Endothelial cell of umbilical vein (primary cell): ENCODE measurements at regions not wholly inside any gene's neighbourhood (a gene's known extent, or its start where the extent isn't known, plus 50 kb on each side); places are given as distances from the start of the nearest gene placed in this dataset.

Experiments used
- CTCF ChIP-seq, 2 donors: IDR thresholded peaks; 1 replicate in 1 of 2; 2 replicates in 1 of 2; pipeline ENCODE4 v1.5.1; 2011; ENCODE audit warnings: low read length in 2 of 2, mild to moderate bottlenecking in 2 of 2, moderate library complexity in 2 of 2, control low read depth in 1 of 2, inconsistent platforms in 1 of 2, low read depth in 1 of 2; ENCODE audit not compliant: insufficient read depth in 1 of 2; ENCODE audit errors: extremely low read depth in 1 of 2
- EZH2 ChIP-seq: IDR thresholded peaks from 2 replicates; pipeline ENCODE4 v1.6.1; 2012; ENCODE audit warnings: borderline replicate concordance, low read depth, mild to moderate bottlenecking, moderate library complexity, low read length, inconsistent platforms; ENCODE audit not compliant: severe bottlenecking
- GATA2 ChIP-seq: IDR thresholded peaks from 2 replicates; pipeline ENCODE4 v1.7.0; 2011; ENCODE audit warnings: low read depth, mild to moderate bottlenecking, moderate library complexity, mixed read lengths, low read length; ENCODE audit not compliant: insufficient read length, insufficient read depth
- POLR2A ChIP-seq: IDR thresholded peaks from 2 replicates; pipeline ENCODE4 v1.6.1; 2012; ENCODE audit warnings: low read depth, mild to moderate bottlenecking, control low read depth, low read length

DNA sequence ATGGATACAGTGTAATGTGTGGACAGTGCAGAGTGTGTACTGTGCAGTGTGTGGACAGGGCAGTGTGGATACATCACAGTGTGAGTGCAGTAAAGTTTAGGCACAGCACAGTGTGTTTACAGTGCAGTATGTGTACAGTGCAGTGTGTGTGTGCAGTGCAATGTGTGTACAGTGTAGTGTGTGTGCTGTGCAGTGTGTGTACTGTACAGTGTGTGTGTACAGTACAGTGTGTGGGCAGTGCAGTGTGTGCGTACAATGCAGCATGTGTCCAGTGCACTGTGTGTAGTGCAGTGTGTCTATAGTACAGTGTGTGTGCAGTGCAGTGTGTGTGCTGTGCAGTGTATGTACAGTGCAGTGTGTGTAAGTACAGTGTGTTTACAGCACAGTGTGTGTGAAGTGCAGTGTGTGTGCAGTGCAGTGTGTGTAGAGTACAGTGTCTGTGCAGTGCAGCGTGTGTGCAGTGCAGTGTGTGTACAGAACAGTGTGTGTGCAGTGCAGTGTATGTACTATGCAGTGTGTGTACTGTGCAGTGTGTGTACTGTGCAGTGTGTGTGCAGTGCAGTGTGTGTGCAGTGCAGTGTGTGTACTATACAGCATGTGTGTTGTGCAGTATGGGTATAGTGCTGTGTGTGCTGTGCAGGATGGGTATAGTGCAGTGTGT is 385.2 kb downstream of the KIF16B start:
- TF ChIP-seq EZH2 = no peak
- TF ChIP-seq GATA2 = no peak
- TF ChIP-seq CTCF (IDR thresholded peaks at IDR 0.05; ENCODE audit: extremely low read depth in 1 of 2, insufficient read depth in 1 of 2, low read depth in 1 of 2, low read length in 2 of 2) = no peak
- no peak for TF ChIP-seq POLR2A
